Natural killer cell (primary cell): ENCODE measurements at regions not wholly inside any gene's neighbourhood (a gene's known extent, or its start where the extent isn't known, plus 50 kb on each side); places are given as distances from the start of the nearest gene placed in this dataset.

Experiments used
- ATAC-seq, 3 donors: fragments of 150-1000 bp in 2 of 3; fragments of 200-7000 bp in 1 of 3; cut with Tn5 transposase; 1 replicate in 1 of 3; 2 replicates in 2 of 3; pipeline ENCODE4 v1.10.0; 2021; ENCODE audit warnings: mild to moderate bottlenecking in 2 of 3, moderate library complexity in 2 of 3
- DNase-seq, 2 donors: peaks; one replicate each; pipeline versions ENCODE4 v3.0.0 to v3.0.0-alpha.2; 2013 to 2021; ENCODE audit warnings: mixed read lengths in 1 of 2
- H3K27ac ChIP-seq: one replicate; pipeline ENCODE4 v1.5.1; 2013; ENCODE audit warnings: mild to moderate bottlenecking, low read length
- H3K27me3 ChIP-seq: one replicate; pipeline ENCODE4 v1.6.1; 2013; ENCODE audit warnings: low read length; ENCODE audit not compliant: control insufficient read depth, insufficient read depth
- H3K36me3 ChIP-seq: one replicate; pipeline ENCODE4 v1.6.1; 2013; ENCODE audit warnings: low read length; ENCODE audit not compliant: control insufficient read depth, insufficient read depth
- H3K4me1 ChIP-seq: one replicate; pipeline ENCODE4 v1.6.1; 2013; ENCODE audit warnings: low read length; ENCODE audit not compliant: control insufficient read depth, insufficient read depth
- H3K4me3 ChIP-seq: one replicate; pipeline ENCODE4 v1.5.1; 2013; ENCODE audit warnings: low read length
- H3K9me3 ChIP-seq: one replicate; pipeline ENCODE4 v1.6.1; 2013; ENCODE audit warnings: low read length; ENCODE audit not compliant: control insufficient read depth, insufficient read depth
- H3K27ac Mint-ChIP-seq, 2 donors: one replicate each; pipeline ENCODE4 v1.8.0; 2022; ENCODE audit warnings: mild to moderate bottlenecking in 2 of 2, mixed read lengths in 2 of 2, moderate library complexity in 1 of 2
- H3K27me3 Mint-ChIP-seq, 2 donors: one replicate each; pipeline ENCODE4 v1.8.0; 2022; ENCODE audit warnings: low read depth in 2 of 2, mixed read lengths in 2 of 2
- H3K36me3 Mint-ChIP-seq: one replicate; pipeline ENCODE4 v1.8.0; 2022; ENCODE audit warnings: mixed read lengths
- H3K4me1 Mint-ChIP-seq, 2 donors: one replicate each; pipeline ENCODE4 v1.8.0; 2022; ENCODE audit warnings: mixed read lengths in 2 of 2
- H3K4me3 Mint-ChIP-seq: one replicate; pipeline ENCODE4 v1.8.0; 2022; ENCODE audit warnings: mild to moderate bottlenecking, moderate library complexity, mixed read lengths
- H3K9me3 Mint-ChIP-seq, 2 donors: one replicate each; pipeline ENCODE4 v1.8.0; 2022; ENCODE audit warnings: mixed read lengths in 2 of 2
- WGBS: methylation state at CpG from one replicate; pipeline ENCODE4 v1.1.7; 2013; ENCODE audit warnings: missing lambda C conversion rate; ENCODE audit not compliant: insufficient coverage; 5-methylcytosine and 5-hydroxymethylcytosine counted together
- intact Hi-C: fragments of 100-400 bp; cut with micrococcal nuclease; formaldehyde crosslinking; loops from one replicate; pipeline ENCODE4 v1.14.2; 2022
- TF ChIP-seq, protein P1 (sequence below): fragments of 200-600 bp; IDR thresholded peaks from one replicate; pipeline ENCODE4 v1.8.0; 2022; ENCODE audit warnings: antibody characterized with exemption

DNA sequence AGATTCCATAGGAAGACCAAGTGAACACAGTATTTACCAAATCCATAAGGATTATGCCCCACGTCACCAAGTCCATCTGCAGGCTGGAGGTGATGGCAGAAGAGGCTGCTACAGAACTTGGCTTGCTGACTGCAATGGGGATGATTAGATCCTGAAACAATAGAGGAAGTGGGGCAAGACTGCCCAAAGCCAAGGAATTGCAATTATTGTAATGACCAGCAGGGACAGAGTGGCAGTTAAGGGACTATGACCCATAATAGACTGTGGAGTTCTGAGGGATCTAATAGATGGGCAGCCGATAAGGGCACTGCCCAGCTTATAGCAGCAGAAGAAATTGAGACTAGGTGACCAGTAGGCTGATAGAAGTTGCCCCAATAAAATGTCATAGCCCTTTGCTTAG lies 108.4 kb downstream of the MINAR1 start:
- DNase-seq (no peak), ATAC-seq (no peak)
- no peaks in the 10 kb centered on the region for H3K9me3 ChIP-seq
- no peaks in the 10 kb centered on the region for H3K4me1 Mint-ChIP-seq
- H3K27me3 ChIP-seq = no peaks in the 10 kb centered on the region
- H3K27me3 Mint-ChIP-seq = peaks cover 0 to 10% of the 10 kb centered on the region in 2 donors
- H3K36me3 Mint-ChIP-seq = no peaks in the 10 kb centered on the region
- no peak overlapping the region for H3K27ac Mint-ChIP-seq
- TF ChIP-seq, protein P1, sequence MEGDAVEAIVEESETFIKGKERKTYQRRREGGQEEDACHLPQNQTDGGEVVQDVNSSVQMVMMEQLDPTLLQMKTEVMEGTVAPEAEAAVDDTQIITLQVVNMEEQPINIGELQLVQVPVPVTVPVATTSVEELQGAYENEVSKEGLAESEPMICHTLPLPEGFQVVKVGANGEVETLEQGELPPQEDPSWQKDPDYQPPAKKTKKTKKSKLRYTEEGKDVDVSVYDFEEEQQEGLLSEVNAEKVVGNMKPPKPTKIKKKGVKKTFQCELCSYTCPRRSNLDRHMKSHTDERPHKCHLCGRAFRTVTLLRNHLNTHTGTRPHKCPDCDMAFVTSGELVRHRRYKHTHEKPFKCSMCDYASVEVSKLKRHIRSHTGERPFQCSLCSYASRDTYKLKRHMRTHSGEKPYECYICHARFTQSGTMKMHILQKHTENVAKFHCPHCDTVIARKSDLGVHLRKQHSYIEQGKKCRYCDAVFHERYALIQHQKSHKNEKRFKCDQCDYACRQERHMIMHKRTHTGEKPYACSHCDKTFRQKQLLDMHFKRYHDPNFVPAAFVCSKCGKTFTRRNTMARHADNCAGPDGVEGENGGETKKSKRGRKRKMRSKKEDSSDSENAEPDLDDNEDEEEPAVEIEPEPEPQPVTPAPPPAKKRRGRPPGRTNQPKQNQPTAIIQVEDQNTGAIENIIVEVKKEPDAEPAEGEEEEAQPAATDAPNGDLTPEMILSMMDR = no peak
- H3K9me3 Mint-ChIP-seq = no peaks in the 10 kb centered on the region
- H3K4me1 ChIP-seq = no peaks in the 10 kb centered on the region
- intact Hi-C loops = no loop called here
- 76% methylated on average over 2 of the region's 2 CpGs for WGBS
- H3K4me3 ChIP-seq = no peak overlapping the region
- H3K4me3 Mint-ChIP-seq = no peak overlapping the region
- no peaks in the 10 kb centered on the region for H3K36me3 ChIP-seq
- no peak overlapping the region for H3K27ac ChIP-seq

DNA sequence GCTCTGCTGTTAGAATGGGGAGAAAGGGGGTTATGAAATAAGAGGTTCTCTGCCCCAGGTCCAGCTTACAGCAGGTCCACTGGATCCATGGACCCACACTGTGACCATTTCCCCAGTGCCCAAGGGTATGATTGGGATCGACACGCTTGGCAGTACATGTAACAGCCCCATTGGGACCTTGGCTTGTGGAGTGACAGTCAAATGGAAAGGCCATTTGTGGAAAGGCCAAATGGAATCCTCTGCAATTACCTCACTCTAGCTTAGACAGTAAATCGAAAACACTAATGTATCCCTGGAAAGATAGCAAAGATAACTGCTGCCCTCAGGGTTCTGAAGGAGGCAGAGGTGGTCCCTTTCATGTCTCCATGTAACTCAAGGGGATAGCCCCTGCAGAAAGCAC lies 109.1 kb downstream of the MINAR1 start:
- DNase-seq = no peak
- Histone ChIP-seq H3K4me3 (no peak overlapping the region), H3K27ac (no peak overlapping the region), H3K9me3 (no peaks in the 10 kb centered on the region), H3K36me3 (no peaks in the 10 kb centered on the region), H3K27me3 (no peaks in the 10 kb centered on the region), H3K4me1 (no peaks in the 10 kb centered on the region)
- Mint-ChIP-seq H3K4me1 (no peaks in the 10 kb centered on the region), H3K27ac (no peak overlapping the region), H3K36me3 (no peaks in the 10 kb centered on the region), H3K4me3 (no peak overlapping the region), H3K27me3 (peaks cover 0 to 11% of the 10 kb centered on the region in 2 donors), H3K9me3 (no peaks in the 10 kb centered on the region)
- no peak for ATAC-seq
- intact Hi-C loops = no loop called here
- TF ChIP-seq, protein P1 = no peak
- WGBS = 89% methylated on average over 3 of the region's 3 CpGs

DNA sequence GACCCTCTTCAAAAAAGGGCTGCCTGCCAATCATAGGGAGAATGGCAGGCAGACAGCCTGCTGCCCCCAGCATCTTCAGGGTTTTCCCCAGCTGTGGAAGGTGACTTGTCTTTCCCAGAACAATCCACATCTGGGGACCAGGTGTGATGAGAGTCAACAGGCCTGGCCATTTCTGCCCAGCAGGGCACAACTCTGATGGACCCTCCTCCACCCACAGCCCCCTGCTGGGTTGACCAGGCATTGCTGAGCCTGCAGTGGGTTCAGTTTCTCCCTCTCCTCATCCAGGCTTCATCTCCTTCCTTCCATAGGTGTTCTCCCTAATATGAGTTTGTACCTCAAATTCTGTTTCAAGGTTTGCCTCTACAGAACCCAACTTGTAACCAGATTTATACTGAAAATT lies 111.0 kb downstream of the MINAR1 start:
- DNase-seq (no peak), ATAC-seq (no peak)
- Mint-ChIP-seq H3K4me1 (no peaks in the 10 kb centered on the region), H3K27ac (no peak overlapping the region), H3K4me3 (no peak overlapping the region), H3K27me3 (peaks cover 0 to 7% of the 10 kb centered on the region in 2 donors), H3K9me3 (no peaks in the 10 kb centered on the region), H3K36me3 (no peaks in the 10 kb centered on the region)
- Histone ChIP-seq H3K4me1 (no peaks in the 10 kb centered on the region), H3K4me3 (no peak overlapping the region), H3K36me3 (no peaks in the 10 kb centered on the region), H3K27ac (no peak overlapping the region), H3K27me3 (no peaks in the 10 kb centered on the region), H3K9me3 (no peaks in the 10 kb centered on the region)
- TF ChIP-seq, protein P1 = no peak
- intact Hi-C loops = no loop called here

DNA sequence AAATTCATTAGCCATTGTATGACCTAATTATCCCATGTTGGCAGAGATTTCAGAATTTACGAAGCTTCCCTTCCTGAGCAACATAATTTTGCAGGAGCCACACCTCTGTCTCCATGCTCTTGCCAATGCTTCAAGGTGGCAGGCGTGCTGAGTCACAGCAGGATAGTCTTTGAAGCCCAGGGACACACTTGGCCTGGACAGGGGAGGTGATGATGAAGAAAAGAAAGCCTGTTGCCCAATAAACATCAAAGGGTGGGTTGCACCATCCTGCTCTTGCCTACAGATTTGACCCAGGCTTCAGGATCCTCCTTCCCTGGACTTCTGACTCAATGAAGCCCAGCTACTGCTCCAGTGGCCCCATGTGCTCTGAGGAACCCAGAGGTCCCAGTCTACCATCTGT lies 117.1 kb downstream of the MINAR1 start:
- Histone ChIP-seq H3K27me3 (no peaks in the 10 kb centered on the region), H3K27ac (no peak overlapping the region), H3K4me1 (no peaks in the 10 kb centered on the region), H3K4me3 (no peak overlapping the region), H3K36me3 (no peaks in the 10 kb centered on the region), H3K9me3 (no peaks in the 10 kb centered on the region)
- TF ChIP-seq, protein P1 = no peak
- Mint-ChIP-seq H3K4me3 (no peak overlapping the region), H3K27me3 (peaks cover 12 to 15% of the 10 kb centered on the region in 2 donors), H3K9me3 (no peaks in the 10 kb centered on the region), H3K4me1 (no peaks in the 10 kb centered on the region), H3K27ac (no peak overlapping the region), H3K36me3 (no peaks in the 10 kb centered on the region)
- DNase-seq (no peak), ATAC-seq (no peak)
- WGBS = 79% methylated on average over 2 of the region's 2 CpGs
- intact Hi-C loops = no loop called here
